MV-4-11 (cell line): ENCODE measurements at regions not wholly inside any gene's neighbourhood (a gene's known extent, or its start where the extent isn't known, plus 50 kb on each side); places are given as distances from the start of the nearest gene placed in this dataset.

ENCODE experiments used
- DNase-seq: peaks from one replicate; lab custom pipeline; 2025; lab: John Stamatoyannopoulos, UW

GRCh38 chr15:61479613-61480012 is 250.5 kb upstream of the RORA start:
- DNase-seq, result no peak

GRCh38 chr15:61476741-61477140 is 247.6 kb upstream of the RORA start:
- DNase-seq, result no peak

- no peak for DNase-seq
Observed at GRCh38 chr15:61474796-61475195, 245.7 kb upstream of the RORA start.

GRCh38 chr15:61467823-61468222 is 238.7 kb upstream of the RORA start:
- no peak for DNase-seq

- DNase-seq, result no peak
Observed at GRCh38 chr15:61459785-61460707, 230.9 kb upstream of the RORA start.

GRCh38 chr15:61457050-61457733 is 228.1 kb upstream of the RORA start:
- no peak for DNase-seq

- no peak for DNase-seq
Observed at GRCh38 chr15:61449186-61449702, 220.1 kb upstream of the RORA start.

- DNase-seq, result no peak
Observed at GRCh38 chr15:61447981-61448380, 218.9 kb upstream of the RORA start.

GRCh38 chr15:61444585-61444984 is 215.5 kb upstream of the RORA start:
- no peak for DNase-seq

GRCh38 chr15:61442821-61443220 is 213.7 kb upstream of the RORA start:
- no peak for DNase-seq

GRCh38 chr15:61441891-61442290 is 212.8 kb upstream of the RORA start:
- no peak for DNase-seq

- no peak for DNase-seq
Observed at GRCh38 chr15:61426466-61426865, 197.4 kb upstream of the RORA start.

- no peak for DNase-seq
Observed at GRCh38 chr15:61425934-61426333, 196.8 kb upstream of the RORA start.

- no peak for DNase-seq
Observed at GRCh38 chr15:61422773-61423172, 193.7 kb upstream of the RORA start.

GRCh38 chr15:61421938-61422337 is 192.8 kb upstream of the RORA start:
- no peak for DNase-seq

GRCh38 chr15:61421470-61421869 is 192.4 kb upstream of the RORA start:
- no peak for DNase-seq

GRCh38 chr15:61420546-61420945 is 191.4 kb upstream of the RORA start:
- DNase-seq, result no peak

- no peak for DNase-seq
Observed at GRCh38 chr15:61415617-61416120, 186.6 kb upstream of the RORA start.

- DNase-seq, result no peak
Observed at GRCh38 chr15:61411902-61412510, 182.9 kb upstream of the RORA start.

GRCh38 chr15:61410662-61411061 is 181.6 kb upstream of the RORA start:
- no peak for DNase-seq

GRCh38 chr15:61404567-61404966 is 175.5 kb upstream of the RORA start:
- DNase-seq, result no peak

GRCh38 chr15:61403884-61404283 is 174.8 kb upstream of the RORA start:
- DNase-seq, result no peak
